ENCODE measurements at regions not wholly inside any gene's neighbourhood (a gene's known extent, or its start where the extent isn't known, plus 50 kb on each side); places are given as distances from the start of the nearest gene placed in this dataset.

DNA sequence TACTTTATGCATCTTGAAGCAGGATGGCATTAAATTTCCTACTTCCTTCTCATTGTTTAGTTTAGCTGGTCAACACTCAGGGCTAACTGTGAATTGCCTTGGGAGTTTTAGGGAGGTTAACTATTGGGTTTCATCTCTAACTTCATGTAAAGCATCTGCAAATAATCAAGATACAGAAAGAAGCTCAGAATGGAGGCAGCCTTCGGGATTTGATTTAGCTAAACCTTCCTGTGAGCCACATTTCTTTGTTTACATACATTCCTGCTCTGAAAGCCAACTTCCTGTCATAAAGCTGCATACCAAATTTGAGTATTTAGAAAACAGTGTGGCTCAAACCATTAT is 131.7 kb upstream of the PCDH18 start:
- CTCF ChIA-PET (ENCODE audit: unreplicated experiment) = no interaction called here
- no peak for TF ChIP-seq EZH2phosphoT487 (IDR thresholded peaks at IDR 0.05; ENCODE audit: borderline replicate concordance, low read depth, low read length)
- TF ChIP-seq, protein P1, sequence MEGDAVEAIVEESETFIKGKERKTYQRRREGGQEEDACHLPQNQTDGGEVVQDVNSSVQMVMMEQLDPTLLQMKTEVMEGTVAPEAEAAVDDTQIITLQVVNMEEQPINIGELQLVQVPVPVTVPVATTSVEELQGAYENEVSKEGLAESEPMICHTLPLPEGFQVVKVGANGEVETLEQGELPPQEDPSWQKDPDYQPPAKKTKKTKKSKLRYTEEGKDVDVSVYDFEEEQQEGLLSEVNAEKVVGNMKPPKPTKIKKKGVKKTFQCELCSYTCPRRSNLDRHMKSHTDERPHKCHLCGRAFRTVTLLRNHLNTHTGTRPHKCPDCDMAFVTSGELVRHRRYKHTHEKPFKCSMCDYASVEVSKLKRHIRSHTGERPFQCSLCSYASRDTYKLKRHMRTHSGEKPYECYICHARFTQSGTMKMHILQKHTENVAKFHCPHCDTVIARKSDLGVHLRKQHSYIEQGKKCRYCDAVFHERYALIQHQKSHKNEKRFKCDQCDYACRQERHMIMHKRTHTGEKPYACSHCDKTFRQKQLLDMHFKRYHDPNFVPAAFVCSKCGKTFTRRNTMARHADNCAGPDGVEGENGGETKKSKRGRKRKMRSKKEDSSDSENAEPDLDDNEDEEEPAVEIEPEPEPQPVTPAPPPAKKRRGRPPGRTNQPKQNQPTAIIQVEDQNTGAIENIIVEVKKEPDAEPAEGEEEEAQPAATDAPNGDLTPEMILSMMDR (conservative IDR thresholded peaks at IDR 0.05; ENCODE audit: low read length) = no peak
- intact Hi-C loops (cut with micrococcal nuclease; ENCODE audit: unreplicated experiment) = no loop called here

GRCh38 chr4:137663251-137664045 is 131.2 kb upstream of the PCDH18 start:
- Histone ChIP-seq H3K9me2 (ENCODE audit: insufficient read depth, low read length) (no peaks in the 10 kb centered on the region), H3K4me2 (ENCODE audit: low read length) (no peak overlapping the region), H3K4me3 (ENCODE audit: low read depth, low read length, poor library complexity, severe bottlenecking) (no peak overlapping the region), H3K4me1 (ENCODE audit: insufficient read depth, low read length, poor library complexity, severe bottlenecking) (no peaks in the 10 kb centered on the region), H3K36me3 (ENCODE audit: insufficient read depth, low read length) (no peaks in the 10 kb centered on the region), H3K9me3 (ENCODE audit: low read length) (no peaks in the 10 kb centered on the region), H4K20me1 (ENCODE audit: insufficient read depth, low read length) (no peaks in the 10 kb centered on the region), H2AFZ (ENCODE audit: low read length) (no peak overlapping the region), H3K27ac (ENCODE audit: low read depth, low read length, poor library complexity, severe bottlenecking) (no peak overlapping the region), H3K79me2 (ENCODE audit: insufficient read depth, low read depth, low read length) (no peaks in the 10 kb centered on the region)
- intact Hi-C loops (cut with micrococcal nuclease; ENCODE audit: unreplicated experiment) = no loop called here
- POLR2A ChIA-PET = no interaction called here
- TF ChIP-seq, protein P1 (conservative IDR thresholded peaks at IDR 0.05; ENCODE audit: low read length) = no peak
- no peak for TF ChIP-seq EZH2phosphoT487 (IDR thresholded peaks at IDR 0.05; ENCODE audit: borderline replicate concordance, low read depth, low read length)
- CTCF ChIA-PET (ENCODE audit: unreplicated experiment) = no interaction called here
- no peak for DNase-seq (ENCODE audit: low spot score)
- no TSS peak for BruUV-seq (replicated peaks)

More for the DNA sequence above, 131.7 kb upstream of the PCDH18 start:
- Histone ChIP-seq H3K9me2 (ENCODE audit: insufficient read depth, low read length) (no peaks in the 10 kb centered on the region), H3K79me2 (ENCODE audit: insufficient read depth, low read depth, low read length) (no peaks in the 10 kb centered on the region), H3K27ac (ENCODE audit: low read depth, low read length, poor library complexity, severe bottlenecking) (no peak overlapping the region), H3K4me3 (ENCODE audit: low read depth, low read length, poor library complexity, severe bottlenecking) (no peak overlapping the region), H3K4me1 (ENCODE audit: insufficient read depth, low read length, poor library complexity, severe bottlenecking) (no peaks in the 10 kb centered on the region), H3K9me3 (ENCODE audit: low read length) (no peaks in the 10 kb centered on the region), H3K4me2 (ENCODE audit: low read length) (no peak overlapping the region), H3K36me3 (ENCODE audit: insufficient read depth, low read length) (no peaks in the 10 kb centered on the region), H4K20me1 (ENCODE audit: insufficient read depth, low read length) (no peaks in the 10 kb centered on the region), H2AFZ (ENCODE audit: low read length) (no peak overlapping the region)
- BruUV-seq (replicated peaks) = no TSS peak
- no peak for DNase-seq (ENCODE audit: low spot score)
- POLR2A ChIA-PET = no interaction called here

GRCh38 chr4:137661693-137662092 is 129.4 kb upstream of the PCDH18 start:
- H3K79me2 ChIP-seq (ENCODE audit: insufficient read depth, low read depth, low read length) = no peaks in the 10 kb centered on the region
- H3K9me3 ChIP-seq (ENCODE audit: low read length) = no peaks in the 10 kb centered on the region
- BruUV-seq (replicated peaks) = no TSS peak
- no peaks in the 10 kb centered on the region for H3K4me1 ChIP-seq (ENCODE audit: insufficient read depth, low read length, poor library complexity, severe bottlenecking)
- no peaks in the 10 kb centered on the region for H3K36me3 ChIP-seq (ENCODE audit: insufficient read depth, low read length)
- no peak for TF ChIP-seq EZH2phosphoT487 (IDR thresholded peaks at IDR 0.05; ENCODE audit: borderline replicate concordance, low read depth, low read length)
- TF ChIP-seq, protein P1 (conservative IDR thresholded peaks at IDR 0.05; ENCODE audit: low read length) = no peak
- CTCF ChIA-PET (ENCODE audit: unreplicated experiment) = no interaction called here
- no peak overlapping the region for H3K4me2 ChIP-seq (ENCODE audit: low read length)
- no peak overlapping the region for H2AFZ ChIP-seq (ENCODE audit: low read length)
- no peaks in the 10 kb centered on the region for H4K20me1 ChIP-seq (ENCODE audit: insufficient read depth, low read length)
- intact Hi-C loops (cut with micrococcal nuclease; ENCODE audit: unreplicated experiment) = no loop called here
- no peak overlapping the region for H3K27ac ChIP-seq (ENCODE audit: low read depth, low read length, poor library complexity, severe bottlenecking)
- no peaks in the 10 kb centered on the region for H3K9me2 ChIP-seq (ENCODE audit: insufficient read depth, low read length)
- DNase-seq (ENCODE audit: low spot score) = no peak
- POLR2A ChIA-PET = no interaction called here
- no peak overlapping the region for H3K4me3 ChIP-seq (ENCODE audit: low read depth, low read length, poor library complexity, severe bottlenecking)
